GM06990 (cell line): ENCODE measurements at regions not wholly inside any gene's neighbourhood (a gene's known extent, or its start where the extent isn't known, plus 50 kb on each side); places are given as distances from the start of the nearest gene placed in this dataset.

Source experiments
- DNase-seq: peaks from one replicate; pipeline ENCODE4 v3.0.0-alpha.2; 2011; ENCODE audit not compliant: insufficient read length; ENCODE audit errors: extremely low read depth
- H3K27me3 ChIP-seq: replicated peaks from 2 replicates; pipeline ENCODE4 v1.6.0; 2011; ENCODE audit warnings: low read length; ENCODE audit not compliant: control insufficient read depth, insufficient read depth
- H3K36me3 ChIP-seq: 2 replicates; pipeline ENCODE4 v1.5.1; 2011; ENCODE audit warnings: low read length; ENCODE audit not compliant: control insufficient read depth, insufficient read depth
- H3K4me3 ChIP-seq: replicated peaks from 2 replicates; pipeline ENCODE4 v1.5.1; 2011; ENCODE audit warnings: low read depth, mild to moderate bottlenecking, control low read depth, low read length
- CTCF ChIP-seq: IDR thresholded peaks from 2 replicates; pipeline ENCODE4 v1.5.1; 2011; ENCODE audit warnings: low read length, control low read depth, mild to moderate bottlenecking, inconsistent platforms; ENCODE audit not compliant: insufficient read depth, poor library complexity, severe bottlenecking

- no peak for TF ChIP-seq CTCF
- Histone ChIP-seq H3K36me3 (no peaks in the 10 kb centered on the region), H3K4me3 (no peak overlapping the region), H3K27me3 (no peaks in the 10 kb centered on the region; the same call in 1 of the 2 replicates)
- DNase-seq = no peak
These were observed 88.8 kb downstream of the YTHDF1 start for GRCh38 chr20:63126876-63127699.

GRCh38 chr20:63125838-63126601 lies 89.9 kb downstream of the YTHDF1 start:
- Histone ChIP-seq H3K4me3 (no peak overlapping the region), H3K36me3 (no peaks in the 10 kb centered on the region), H3K27me3 (no peaks in the 10 kb centered on the region; the same call in 1 of the 2 replicates)
- no peak for TF ChIP-seq CTCF
- no peak for DNase-seq

GRCh38 chr20:63125581-63125837 lies 90.4 kb downstream of the YTHDF1 start:
- H3K4me3 ChIP-seq = no peak overlapping the region
- no peaks in the 10 kb centered on the region; the same call in 1 of the 2 replicates for H3K27me3 ChIP-seq
- no peak for TF ChIP-seq CTCF
- no peak for DNase-seq
- no peaks in the 10 kb centered on the region for H3K36me3 ChIP-seq

- DNase-seq = no peak
- Histone ChIP-seq H3K27me3 (no peaks in the 10 kb centered on the region; the same call in 1 of the 2 replicates), H3K36me3 (no peaks in the 10 kb centered on the region), H3K4me3 (no peak overlapping the region)
- TF ChIP-seq CTCF = no peak
These were observed 91.0 kb downstream of the YTHDF1 start for GRCh38 chr20:63124782-63125580.

- DNase-seq = no peak
- Histone ChIP-seq H3K36me3 (no peaks in the 10 kb centered on the region), H3K4me3 (no peak overlapping the region), H3K27me3 (no peaks in the 10 kb centered on the region; the same call in 1 of the 2 replicates)
- TF ChIP-seq CTCF = no peak
These were observed 91.7 kb downstream of the YTHDF1 start for GRCh38 chr20:63124092-63124781.
